CD4-positive, alpha-beta T cell treated with Interleukin-1 beta for 1 hour (primary cell): ENCODE measurements at regions not wholly inside any gene's neighbourhood (a gene's known extent, or its start where the extent isn't known, plus 50 kb on each side); places are given as distances from the start of the nearest gene placed in this dataset.

ENCODE experiments used
- DNase-seq, 2 donors: peaks; one replicate each; pipeline ENCODE4 v3.0.0-alpha.2; 2020 to 2022

- DNase-seq, result no peak
Observed at GRCh38 chr21:35233756-35234155, 184.7 kb upstream of the RUNX1 start.

GRCh38 chr21:35232545-35233176 is 183.6 kb upstream of the RUNX1 start:
- DNase-seq, result no peak

GRCh38 chr21:35231090-35231489 is 182.0 kb upstream of the RUNX1 start:
- DNase-seq, result no peak

DNA sequence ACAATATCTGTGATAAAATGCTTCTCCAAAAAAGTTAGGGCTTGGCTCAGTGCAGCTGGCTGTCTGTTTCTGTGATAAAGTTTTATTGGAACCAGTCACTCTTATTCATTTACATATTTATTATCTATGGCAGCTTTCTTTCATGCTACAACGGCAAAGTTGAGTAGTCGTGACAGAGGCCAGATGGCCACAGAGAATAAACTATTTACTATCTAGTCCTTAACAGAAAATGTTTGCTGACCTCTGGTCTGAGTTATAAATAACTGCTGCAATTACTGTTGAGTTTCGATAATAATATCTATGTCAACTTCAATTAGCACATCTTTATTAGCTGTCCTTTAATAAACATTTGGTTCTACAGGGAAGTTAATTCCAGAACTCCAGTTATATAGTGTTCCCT is 180.2 kb upstream of the RUNX1 start:
- DNase-seq, result no peak

DNA sequence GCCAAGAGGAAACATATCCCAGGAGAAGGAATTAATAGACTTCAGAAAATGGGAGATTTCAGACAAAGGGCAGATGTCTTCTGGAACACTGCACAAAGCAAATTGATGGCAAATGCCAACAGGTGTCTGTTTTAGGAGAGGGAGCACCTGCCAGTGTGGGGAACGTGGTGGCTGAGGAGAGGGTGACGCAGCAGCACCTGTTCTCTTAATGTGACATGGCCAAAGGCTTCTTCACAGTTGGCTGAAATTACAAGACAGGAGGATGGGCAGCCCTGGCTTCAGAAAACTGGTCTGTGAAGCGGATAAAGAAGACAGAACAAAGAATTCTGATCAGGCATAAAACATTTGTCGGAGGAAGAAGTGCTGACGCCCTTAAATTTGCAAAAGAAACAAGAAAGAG is 178.7 kb upstream of the RUNX1 start:
- DNase-seq, result peak in 1 of 2 donors; percentile 16

DNA sequence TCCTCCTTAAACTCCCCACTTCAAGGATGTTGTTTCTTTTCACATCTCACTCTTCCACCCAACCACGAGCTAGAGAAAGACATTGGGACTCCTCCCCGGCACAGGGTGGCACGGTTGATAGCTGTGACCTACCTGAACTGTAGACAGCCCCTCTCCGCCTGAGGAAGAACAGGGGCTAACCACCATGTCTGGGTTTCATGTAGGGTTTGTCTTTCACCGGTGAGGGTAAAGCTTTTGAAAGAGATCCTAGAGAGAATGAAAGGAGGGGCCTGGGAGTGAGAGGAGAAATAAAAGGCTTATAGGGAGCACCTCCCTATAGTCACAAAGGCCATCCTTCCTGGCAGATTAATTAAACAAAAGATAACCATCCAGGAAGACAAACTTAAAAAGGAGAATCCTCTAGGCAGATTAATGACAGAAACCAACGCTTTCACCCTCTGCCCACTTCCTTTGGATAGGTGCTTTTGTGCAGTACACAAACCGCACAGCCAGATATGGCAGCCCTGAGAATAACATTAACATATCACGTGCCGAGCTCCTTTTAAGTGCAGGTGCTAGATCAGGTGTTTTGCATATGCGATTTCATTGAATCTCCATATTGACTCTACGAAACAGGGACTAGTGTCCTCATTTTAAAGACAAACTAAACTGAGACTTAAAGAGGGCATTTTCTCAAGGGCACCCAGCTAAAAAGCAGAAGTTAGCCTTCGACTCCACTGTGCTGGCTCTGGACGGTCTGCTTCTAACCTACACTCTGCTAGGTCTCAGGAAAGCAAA is 178.1 kb upstream of the RUNX1 start:
- peak; percentile 50 to 62 for DNase-seq

GRCh38 chr21:35226328-35226727 is 177.2 kb upstream of the RUNX1 start:
- DNase-seq, result no peak

- DNase-seq, result no peak
Observed at GRCh38 chr21:35225573-35225972, 176.5 kb upstream of the RUNX1 start.

DNA sequence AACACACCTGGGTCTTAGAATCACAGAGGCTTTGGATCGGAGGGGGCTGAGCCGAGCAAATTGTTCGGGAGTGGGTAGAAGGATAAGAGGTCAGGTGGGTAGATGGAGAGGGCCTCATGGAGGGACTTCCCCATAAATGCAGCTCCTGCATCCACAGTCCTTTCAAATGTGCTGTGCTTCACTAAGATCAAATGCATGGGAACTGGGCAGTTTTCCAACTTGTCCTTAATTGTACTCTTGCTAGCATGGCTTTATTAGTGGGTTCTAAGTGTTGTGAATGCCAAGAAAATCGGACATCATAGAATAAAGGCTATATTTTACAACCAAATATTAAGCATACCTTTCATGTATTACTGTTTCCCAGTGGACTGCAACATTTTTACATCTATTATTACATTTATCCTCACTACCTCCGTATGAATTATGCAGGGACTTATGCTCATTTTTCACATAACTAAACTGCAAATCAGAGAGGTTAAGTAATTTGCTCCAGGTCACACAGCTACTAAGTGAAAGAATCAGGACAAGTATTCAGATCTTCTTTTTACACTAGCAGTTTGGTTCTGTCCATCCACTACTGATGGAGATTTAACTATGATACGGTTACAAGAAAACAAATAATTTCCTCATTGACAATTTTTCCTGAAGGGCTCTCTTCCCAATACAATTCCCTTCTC is 174.5 kb upstream of the RUNX1 start:
- no peak for DNase-seq

DNA sequence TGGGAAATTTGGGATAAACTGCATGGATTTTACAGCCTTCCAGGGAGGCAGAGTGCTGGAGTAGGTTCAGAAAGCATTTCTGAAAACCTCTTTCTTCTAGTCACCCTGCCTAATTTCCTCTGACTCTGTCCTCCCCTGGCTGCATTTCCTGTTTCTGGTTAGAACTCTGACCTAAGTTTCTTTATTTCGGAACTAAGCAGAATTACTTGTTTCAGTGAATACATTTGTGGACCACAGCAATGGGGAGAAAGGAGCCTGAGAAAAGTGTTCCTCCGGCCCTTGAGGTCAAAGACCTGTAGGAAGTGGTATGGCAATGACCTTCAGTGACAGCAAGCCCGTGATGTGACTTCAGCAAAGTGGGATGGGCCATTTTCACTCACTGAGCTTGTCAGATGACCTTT is 173.4 kb upstream of the RUNX1 start:
- peak in 1 of 2 donors; percentile 16 for DNase-seq

GRCh38 chr21:35222021-35222420 is 172.9 kb upstream of the RUNX1 start:
- DNase-seq, result no peak

GRCh38 chr21:35220301-35220700 is 171.2 kb upstream of the RUNX1 start:
- no peak for DNase-seq

DNA sequence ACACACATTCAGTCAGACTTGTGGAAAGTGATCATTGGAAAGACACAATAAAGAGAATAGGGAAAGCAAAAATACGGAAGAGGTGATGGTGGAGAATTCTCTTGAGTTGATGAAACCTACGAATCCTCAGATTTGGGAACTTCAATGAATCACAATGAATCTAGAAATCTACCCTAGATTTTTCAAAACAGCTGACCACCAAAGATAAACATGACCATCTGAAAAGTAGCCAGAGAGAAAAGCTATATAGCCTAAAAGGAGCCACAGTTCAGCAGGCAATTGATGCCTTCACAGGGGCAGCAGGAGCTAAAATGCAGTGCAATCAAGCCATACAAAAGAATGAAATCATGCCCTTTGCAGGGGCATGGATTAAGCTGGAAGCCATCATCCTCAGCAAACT is 170.6 kb upstream of the RUNX1 start:
- no peak for DNase-seq

DNA sequence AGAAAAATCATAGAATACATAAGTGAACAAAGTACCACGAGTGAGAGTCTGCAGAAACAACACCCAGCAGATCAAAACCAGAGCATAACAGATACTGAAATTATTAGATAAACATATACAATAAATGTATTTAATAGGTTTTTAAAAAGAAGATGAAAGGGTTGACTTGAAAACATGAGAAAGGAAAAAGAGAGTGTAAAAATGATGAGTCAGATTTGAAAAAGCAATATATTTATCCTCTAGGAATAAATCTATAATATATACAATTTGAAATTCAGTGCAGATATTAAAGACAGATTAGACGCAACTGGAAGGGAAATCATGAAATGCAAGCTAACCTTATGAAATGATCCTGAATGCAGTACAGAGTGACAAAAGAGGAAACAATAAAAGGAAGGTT is 170.2 kb upstream of the RUNX1 start:
- DNase-seq, result no peak

- DNase-seq, result no peak
Observed at GRCh38 chr21:35217504-35218060, 168.5 kb upstream of the RUNX1 start.

DNA sequence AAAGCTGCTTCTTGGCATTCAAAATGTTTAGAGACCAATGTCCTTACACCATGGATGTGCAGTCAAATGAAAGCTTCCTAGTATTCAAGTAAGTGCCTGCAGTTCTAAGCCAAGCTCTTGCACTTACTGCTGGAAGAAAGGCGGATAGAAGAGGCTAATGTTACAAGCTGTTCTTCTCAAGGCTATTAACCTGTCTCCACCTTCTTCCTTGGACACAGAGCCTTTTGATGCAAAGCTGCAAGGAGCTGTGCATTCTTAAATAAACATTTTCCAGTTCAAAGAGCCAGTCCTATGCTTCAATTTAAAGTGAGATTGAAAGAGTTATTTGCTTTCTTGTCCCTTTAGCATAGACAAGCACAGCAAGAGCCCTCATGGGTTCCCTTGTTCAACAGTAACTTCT is 167.9 kb upstream of the RUNX1 start:
- no peak for DNase-seq

DNA sequence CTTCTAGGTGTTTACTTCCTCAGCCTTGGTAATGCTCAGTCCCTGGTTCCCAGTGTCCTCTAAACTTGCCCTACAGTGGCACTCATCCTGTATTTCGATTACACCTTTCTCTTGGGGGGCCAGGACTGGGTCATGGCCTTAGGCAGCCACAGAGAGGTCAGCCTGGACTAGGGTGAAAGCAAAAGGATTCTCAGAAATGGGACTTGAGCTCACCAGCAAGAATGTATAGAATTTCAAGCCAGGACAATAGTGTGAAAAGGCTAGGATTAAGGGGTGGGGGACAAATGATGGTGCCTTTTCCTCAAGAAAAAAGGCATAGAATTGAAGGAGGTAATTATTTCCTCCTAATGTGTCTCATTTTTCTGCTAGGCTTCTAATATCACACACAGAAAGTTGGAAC is 166.8 kb upstream of the RUNX1 start:
- DNase-seq, result no peak

DNA sequence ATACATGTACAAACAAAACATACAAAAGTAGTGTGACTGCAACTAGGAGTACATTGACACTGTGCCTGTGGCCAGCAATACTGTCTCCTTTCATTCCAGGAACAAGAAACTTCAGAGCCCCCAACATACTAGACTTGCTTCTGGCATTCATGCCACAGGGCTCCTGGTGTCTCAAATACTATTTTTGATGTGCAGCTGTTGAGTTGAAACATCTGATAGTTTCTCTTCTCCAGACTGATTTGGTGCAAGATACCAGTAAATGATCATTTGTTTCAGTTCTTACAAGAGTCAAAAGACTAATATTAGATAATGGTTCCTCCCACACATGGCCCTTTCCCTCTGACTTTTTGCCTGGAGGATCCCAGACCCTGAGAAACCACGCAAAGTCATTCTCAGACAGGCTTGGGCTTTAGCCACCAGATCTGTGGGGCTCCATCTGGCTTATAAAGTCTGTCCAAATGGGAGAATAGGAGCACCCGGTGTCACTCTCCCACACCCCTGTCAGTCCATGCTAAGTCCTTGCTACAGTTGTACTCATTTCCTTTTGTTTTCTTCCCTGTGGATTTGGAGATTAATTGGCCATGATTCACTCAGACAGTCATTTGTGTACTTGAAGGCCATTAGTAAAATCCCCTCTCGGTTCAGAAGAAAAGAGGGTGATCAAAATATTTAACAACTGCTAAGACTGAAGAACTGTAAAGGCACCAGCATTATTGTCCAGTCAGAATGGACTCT is 163.5 kb upstream of the RUNX1 start:
- DNase-seq, result no peak

DNA sequence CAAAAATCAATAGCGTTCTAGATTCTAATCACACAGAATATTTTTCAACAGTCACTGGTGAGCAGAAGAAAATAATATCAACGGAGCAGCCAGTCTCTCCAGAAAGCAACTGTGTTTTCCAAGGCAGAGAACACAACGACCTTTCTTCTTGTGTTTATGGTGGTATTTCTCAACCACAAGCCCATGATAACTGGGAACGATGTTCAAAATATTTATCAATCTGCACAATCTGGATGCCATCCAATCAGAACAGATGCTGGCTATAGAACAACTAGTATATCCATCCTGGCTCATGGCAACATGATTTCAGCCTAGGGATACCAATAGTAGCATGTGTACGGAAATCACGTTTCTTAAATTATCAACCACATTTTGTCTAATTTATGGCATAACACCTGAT is 162.7 kb upstream of the RUNX1 start:
- no peak for DNase-seq

DNA sequence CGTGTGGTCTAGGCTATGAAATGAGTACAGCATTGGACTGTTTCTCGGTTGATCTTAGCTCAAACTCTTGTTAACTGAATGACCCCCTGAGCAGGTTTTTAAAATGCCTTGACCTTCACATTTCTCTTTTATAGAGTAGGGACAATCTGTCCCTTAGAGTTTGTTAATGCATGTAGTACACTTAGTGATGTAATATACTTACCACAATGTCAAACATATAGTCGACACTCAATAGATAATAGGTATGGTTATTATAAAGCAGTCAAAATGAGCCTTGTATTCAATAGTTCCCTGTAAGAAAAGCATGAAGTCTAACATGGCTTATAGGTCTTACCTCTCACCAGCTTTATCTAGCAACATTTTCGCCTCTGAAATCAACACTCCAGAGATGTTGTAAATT is 161.0 kb upstream of the RUNX1 start:
- DNase-seq, result no peak

GRCh38 chr21:35208810-35209517 is 159.9 kb upstream of the RUNX1 start:
- no peak for DNase-seq

- DNase-seq, result no peak
Observed at GRCh38 chr21:35208104-35208503, 159.0 kb upstream of the RUNX1 start.

- no peak for DNase-seq
Observed at GRCh38 chr21:35207322-35207721, 158.2 kb upstream of the RUNX1 start.
